Uterus (tissue), 2 donors: ENCODE measurements at regions not wholly inside any gene's neighbourhood (a gene's known extent, or its start where the extent isn't known, plus 50 kb on each side); places are given as distances from the start of the nearest gene placed in this dataset.
"Not testable (repeated sequence)": the region's sequence is repeated elsewhere in the genome, so short reads cannot be mapped to it uniquely, and the experiment has no call there.

Source experiments
- CTCF ChIP-seq, 4 experiments: fragments of 200-600 bp in 2 of 4; fragments of 450-650 bp in 2 of 4; sonication (generic) in 2 of 4; IDR thresholded peaks; one replicate each; pipeline ENCODE4 v1.5.1; 2016 to 2019; ENCODE audit warnings: antibody characterized with exemption in 4 of 4, mild to moderate bottlenecking in 2 of 4, moderate library complexity in 1 of 4
- POLR2A ChIP-seq, 2 donors: fragments of 450-650 bp; IDR thresholded peaks; one replicate each; pipeline ENCODE4 v1.6.1; 2016; ENCODE audit warnings: antibody characterized with exemption in 2 of 2, mild to moderate bottlenecking in 1 of 2, moderate library complexity in 1 of 2

- not testable (repeated sequence) for TF ChIP-seq POLR2A, CTCF (IDR thresholded peaks at IDR 0.05)
Observed at GRCh38 chr1:146556405-146556804, 327.6 kb upstream of the NOTCH2NLA start.
